Small intestine (tissue), 7 donors: ENCODE measurements at regions not wholly inside any gene's neighbourhood (a gene's known extent, or its start where the extent isn't known, plus 50 kb on each side); places are given as distances from the start of the nearest gene placed in this dataset.

ENCODE experiments used
- DNase-seq, 2 donors: peaks; one replicate each; pipeline versions ENCODE4 v3.0.0 to v3.0.0-alpha.2; 2013
- FAIRE-seq: peaks from 2 replicates; lab custom pipeline; 2012; peaks lifted over from hg19 to GRCh38; lab: Jason Lieb, UNC
- H3K27ac ChIP-seq, 3 donors: one replicate each; pipeline ENCODE4 v1.5.1; 2013; ENCODE audit warnings: low read length in 2 of 3, mild to moderate bottlenecking in 2 of 3, control low read depth in 1 of 3, inconsistent platforms in 1 of 3, low read depth in 1 of 3, moderate library complexity in 1 of 3
- H3K27me3 ChIP-seq, 3 donors: one replicate each; pipeline ENCODE4 v1.6.1; 2013; ENCODE audit warnings: low read length in 3 of 3, inconsistent platforms in 1 of 3; ENCODE audit not compliant: control insufficient read depth in 3 of 3, insufficient read depth in 3 of 3
- H3K36me3 ChIP-seq, 3 donors: one replicate each; pipeline ENCODE4 v1.6.1; 2013; ENCODE audit warnings: low read length in 3 of 3, inconsistent platforms in 1 of 3, low read depth in 1 of 3, mild to moderate bottlenecking in 1 of 3, moderate library complexity in 1 of 3; ENCODE audit not compliant: control insufficient read depth in 3 of 3, insufficient read depth in 2 of 3
- H3K4me1 ChIP-seq, 3 donors: one replicate each; pipeline ENCODE4 v1.6.1; 2013; ENCODE audit warnings: low read length in 2 of 3, inconsistent platforms in 1 of 3, low read depth in 1 of 3, mild to moderate bottlenecking in 1 of 3, moderate library complexity in 1 of 3; ENCODE audit not compliant: control insufficient read depth in 3 of 3, insufficient read depth in 2 of 3
- H3K4me3 ChIP-seq, 3 donors: one replicate each; pipeline ENCODE4 v1.5.1; 2013; ENCODE audit warnings: low read length in 3 of 3, control low read depth in 1 of 3, inconsistent platforms in 1 of 3, low read depth in 1 of 3, mild to moderate bottlenecking in 1 of 3, moderate library complexity in 1 of 3
- H3K9me3 ChIP-seq, 2 donors: one replicate each; pipeline ENCODE4 v1.6.1; 2013; ENCODE audit warnings: low read depth in 1 of 2, low read length in 1 of 2; ENCODE audit not compliant: control insufficient read depth in 2 of 2, insufficient read depth in 1 of 2
- WGBS, 3 donors: extraction: QIAGEN DNeasy Blood & Tissue Kit; methylation state at CpG; one replicate each; pipeline ENCODE4 v1.1.7; 2013; 5-methylcytosine and 5-hydroxymethylcytosine counted together
- donor health status: healthy with polysubstance abuse.
- donor health status: control.
- donor health status: control.
- donor health status: Bipolar disorder and iron deficiency.
- donor health status: healthy.

- no peaks in the 10 kb centered on the region for H3K9me3 ChIP-seq
- no peak for FAIRE-seq
- no peaks in the 10 kb centered on the region for H3K36me3 ChIP-seq
- no peak overlapping the region for H3K4me3 ChIP-seq
- no peak for DNase-seq
- H3K27me3 ChIP-seq = no peaks in the 10 kb centered on the region
- H3K27ac ChIP-seq = no peak overlapping the region
- 55 to 65% (median 58%) methylated on average over 2 of the region's 2 CpGs for WGBS, 3 donors
- H3K4me1 ChIP-seq = no peaks in the 10 kb centered on the region
These were observed 539.6 kb upstream of the MMS22L start for GRCh38 chr6:97822632-97823031.

- no peaks in the 10 kb centered on the region for H3K36me3 ChIP-seq
- H3K4me3 ChIP-seq = no peak overlapping the region
- no peaks in the 10 kb centered on the region for H3K9me3 ChIP-seq
- DNase-seq (no peak), FAIRE-seq (no peak)
- no peak overlapping the region for H3K27ac ChIP-seq
- no peaks in the 10 kb centered on the region for H3K27me3 ChIP-seq
- 79 to 88% (median 84%) methylated on average over 3 of the region's 3 CpGs for WGBS, 3 donors
- H3K4me1 ChIP-seq = no peaks in the 10 kb centered on the region
These were observed 558.7 kb upstream of the MMS22L start for GRCh38 chr6:97841763-97842162.

- Histone ChIP-seq H3K27me3 (no peaks in the 10 kb centered on the region), H3K27ac (no peak overlapping the region), H3K4me3 (no peak overlapping the region), H3K4me1 (no peaks in the 10 kb centered on the region), H3K9me3 (no peaks in the 10 kb centered on the region), H3K36me3 (no peaks in the 10 kb centered on the region)
- FAIRE-seq (no peak), DNase-seq (no peak)
- 89 to 92% (median 90%) methylated on average over 2 of the region's 2 CpGs for WGBS, 3 donors
These were observed 559.5 kb upstream of the MMS22L start for GRCh38 chr6:97842521-97842920.

DNA sequence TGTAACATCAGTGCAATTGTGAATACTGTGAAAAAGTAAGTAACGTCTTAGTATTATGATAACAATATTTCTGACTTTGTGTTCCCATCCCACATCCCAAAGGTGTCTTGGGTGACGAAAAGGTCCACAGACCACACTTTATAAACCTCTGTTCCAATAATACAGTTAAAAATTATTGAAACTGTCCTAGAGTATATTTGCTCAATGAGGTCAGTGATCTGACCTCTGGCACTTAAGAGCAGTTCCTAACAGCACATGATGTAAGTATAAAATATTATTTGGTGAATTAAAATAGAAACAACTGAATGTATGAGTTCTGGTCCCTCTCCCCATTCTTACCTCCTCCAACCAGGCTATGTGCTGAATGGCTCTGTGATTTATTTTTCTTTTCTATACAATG is 566.4 kb upstream of the MMS22L start:
- no peak for FAIRE-seq
- WGBS, 3 donors = 51 to 72% (median 55%) methylated on average over 2 of the region's 2 CpGs
- Histone ChIP-seq H3K27me3 (no peaks in the 10 kb centered on the region), H3K36me3 (no peaks in the 10 kb centered on the region), H3K27ac (no peak overlapping the region), H3K4me3 (no peak overlapping the region), H3K9me3 (no peaks in the 10 kb centered on the region), H3K4me1 (no peaks in the 10 kb centered on the region)
- no peak for DNase-seq

- Histone ChIP-seq H3K36me3 (no peaks in the 10 kb centered on the region), H3K4me3 (no peak overlapping the region), H3K9me3 (no peaks in the 10 kb centered on the region), H3K27me3 (no peaks in the 10 kb centered on the region), H3K27ac (no peak overlapping the region), H3K4me1 (no peaks in the 10 kb centered on the region)
- no peak for DNase-seq
- no peak for FAIRE-seq
- WGBS, 3 donors = 40 to 53% (median 45%) methylated on average over 5 of the region's 5 CpGs
These were observed 567.6 kb upstream of the MMS22L start for GRCh38 chr6:97850458-97851212.

GRCh38 chr6:97863697-97864096 is 580.7 kb upstream of the MMS22L start:
- FAIRE-seq = no peak
- Histone ChIP-seq H3K36me3 (no peaks in the 10 kb centered on the region), H3K4me3 (no peak overlapping the region), H3K27ac (no peak overlapping the region), H3K9me3 (no peaks in the 10 kb centered on the region), H3K27me3 (no peaks in the 10 kb centered on the region), H3K4me1 (no peaks in the 10 kb centered on the region)
- no peak for DNase-seq

GRCh38 chr6:97864366-97864765 is 581.4 kb upstream of the MMS22L start:
- H3K36me3 ChIP-seq = no peaks in the 10 kb centered on the region
- no peak overlapping the region for H3K4me3 ChIP-seq
- DNase-seq (no peak), FAIRE-seq (no peak)
- no peak overlapping the region for H3K27ac ChIP-seq
- WGBS, 3 donors = 66 to 68% (median 66%) methylated on average over 4 of the region's 4 CpGs
- no peaks in the 10 kb centered on the region for H3K9me3 ChIP-seq
- no peaks in the 10 kb centered on the region for H3K27me3 ChIP-seq
- H3K4me1 ChIP-seq = no peaks in the 10 kb centered on the region

GRCh38 chr6:97864826-97865225 is 581.8 kb upstream of the MMS22L start:
- H3K4me3 ChIP-seq = no peak overlapping the region
- no peak for FAIRE-seq
- DNase-seq = no peak
- H3K27ac ChIP-seq = no peak overlapping the region
- 57 to 67% (median 65%) methylated on average over 2 of the region's 2 CpGs for WGBS, 3 donors
- H3K9me3 ChIP-seq = no peaks in the 10 kb centered on the region
- no peaks in the 10 kb centered on the region for H3K27me3 ChIP-seq
- H3K36me3 ChIP-seq = no peaks in the 10 kb centered on the region
- no peaks in the 10 kb centered on the region for H3K4me1 ChIP-seq

DNA sequence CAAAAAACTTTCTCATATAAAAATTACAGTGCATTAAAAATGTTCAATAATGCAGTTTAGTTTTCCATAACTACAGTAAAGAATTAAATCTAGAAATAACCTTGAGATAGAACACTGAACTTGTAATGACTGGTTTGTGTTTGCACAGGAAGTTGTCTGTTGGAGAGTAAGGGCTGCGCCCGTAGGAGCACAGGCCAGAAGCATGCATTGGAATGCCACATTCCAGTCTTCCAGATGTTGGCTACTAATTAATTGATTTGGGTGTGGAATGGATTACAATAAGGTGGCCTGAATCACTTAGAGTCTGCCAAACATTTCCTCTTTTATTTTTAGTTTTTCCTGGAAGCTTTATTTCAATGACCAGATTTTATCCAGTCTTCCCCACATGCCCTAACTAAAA is 582.6 kb upstream of the MMS22L start:
- H3K4me1 ChIP-seq = no peaks in the 10 kb centered on the region
- H3K36me3 ChIP-seq = no peaks in the 10 kb centered on the region
- FAIRE-seq (no peak), DNase-seq (no peak)
- no peak overlapping the region for H3K27ac ChIP-seq
- no peak overlapping the region for H3K4me3 ChIP-seq
- 36 to 54% (median 49%) methylated on average over 2 of the region's 2 CpGs for WGBS, 3 donors
- no peaks in the 10 kb centered on the region for H3K27me3 ChIP-seq
- no peaks in the 10 kb centered on the region for H3K9me3 ChIP-seq
